ENCODE measurements at regions not wholly inside any gene's neighbourhood (a gene's known extent, or its start where the extent isn't known, plus 50 kb on each side); places are given as distances from the start of the nearest gene placed in this dataset.

- H3K79me2 ChIP-seq (ENCODE audit: control insufficient read depth, insufficient read depth, low read length) = no peaks in the 10 kb centered on the region
- Mint-ChIP-seq H3K27me3 (no peaks in the 10 kb centered on the region), H3K27ac (no peak overlapping the region), H3K4me1 (peaks cover 6% of the 10 kb centered on the region), H3K9me3 (ENCODE audit: insufficient read depth) (peaks cover 5% of the 10 kb centered on the region), H3K4me3 (no peak overlapping the region)
- no peaks in the 10 kb centered on the region for H3K27me3 ChIP-seq (replicated peaks in 1 of 4; ENCODE audit: control extremely low read depth in 1 of 4, control insufficient read depth in 3 of 4, insufficient read depth in 4 of 4, low read length in 3 of 4)
- H3K4me3 ChIP-seq (ENCODE audit: control extremely low read depth in 1 of 5, extremely low read depth in 1 of 5, insufficient read depth in 1 of 5, low read depth in 2 of 5, low read length in 4 of 5) = no peak overlapping the region
- peaks cover 4 to 9% (median 6%) of the 10 kb centered on the region in 3 donors for H3K9me3 ChIP-seq (ENCODE audit: control extremely low read depth in 1 of 3, control insufficient read depth in 2 of 3, insufficient read depth in 1 of 3, low read length in 2 of 3)
- TF ChIP-seq CTCF (IDR thresholded peaks at IDR 0.05) (no peak), EZH2 (IDR thresholded peaks at IDR 0.05; ENCODE audit: borderline replicate concordance, insufficient read depth, low read depth, low read length, poor library complexity, severe bottlenecking) (no peak)
- H3K4me2 ChIP-seq (replicated peaks; ENCODE audit: low read depth, low read length, poor library complexity, severe bottlenecking) = no peak overlapping the region
- no peak overlapping the region for H3K9ac ChIP-seq (ENCODE audit: low read length)
- H2AFZ ChIP-seq (ENCODE audit: insufficient read depth, low read depth, low read length, poor library complexity, severe bottlenecking) = no peak overlapping the region
- ChIA-PET CTCF (interaction anchor here (1.1 kb wide), 1 partner anchor 288 kb away, joined by 3 read pairs; no protein-coding TSS in a partner anchor), POLR2A (no interaction called here)
- no peaks in the 10 kb centered on the region for H4K20me1 ChIP-seq (ENCODE audit: control insufficient read depth, insufficient read depth, low read length, poor library complexity, severe bottlenecking)
- intact Hi-C loops (cut with micrococcal nuclease) = no loop called here
- WGBS (ENCODE audit: insufficient coverage) = no CpG with 5 or more reads among the region's 1 CpG
- H3K27ac ChIP-seq (ENCODE audit: low read length in 2 of 2) = no peak overlapping the region
- H3K36me3 ChIP-seq (replicated peaks in 1 of 2; ENCODE audit: control extremely low read depth in 1 of 2, control insufficient read depth in 1 of 2, extremely low read depth in 1 of 2, insufficient read depth in 2 of 2, low read length in 1 of 2) = no peaks in the 10 kb centered on the region
- H3K4me1 ChIP-seq (ENCODE audit: control insufficient read depth in 2 of 2, insufficient read depth in 2 of 2, low read length in 2 of 2) = no peaks in the 10 kb centered on the region
- ATAC-seq (ENCODE audit: low read depth) (no peak), DNase-seq (no peak)
Measured at GRCh38 chr4:38467296-38467695, 196.7 kb upstream of the KLF3 start.

- Histone ChIP-seq H2AFZ (ENCODE audit: insufficient read depth, low read depth, low read length, poor library complexity, severe bottlenecking) (no peak overlapping the region), H3K4me3 (ENCODE audit: control extremely low read depth in 1 of 5, extremely low read depth in 1 of 5, insufficient read depth in 1 of 5, low read depth in 2 of 5, low read length in 4 of 5) (no peak overlapping the region), H3K9me3 (ENCODE audit: control extremely low read depth in 1 of 3, control insufficient read depth in 2 of 3, insufficient read depth in 1 of 3, low read length in 2 of 3) (peaks cover 4 to 9% (median 6%) of the 10 kb centered on the region in 3 donors), H3K36me3 (replicated peaks in 1 of 2; ENCODE audit: control extremely low read depth in 1 of 2, control insufficient read depth in 1 of 2, extremely low read depth in 1 of 2, insufficient read depth in 2 of 2, low read length in 1 of 2) (no peaks in the 10 kb centered on the region), H4K20me1 (ENCODE audit: control insufficient read depth, insufficient read depth, low read length, poor library complexity, severe bottlenecking) (no peaks in the 10 kb centered on the region), H3K9ac (ENCODE audit: low read length) (no peak overlapping the region), H3K4me2 (replicated peaks; ENCODE audit: low read depth, low read length, poor library complexity, severe bottlenecking) (no peak overlapping the region), H3K27ac (ENCODE audit: low read length in 2 of 2) (no peak overlapping the region), H3K79me2 (ENCODE audit: control insufficient read depth, insufficient read depth, low read length) (no peaks in the 10 kb centered on the region), H3K27me3 (replicated peaks in 1 of 4; ENCODE audit: control extremely low read depth in 1 of 4, control insufficient read depth in 3 of 4, insufficient read depth in 4 of 4, low read length in 3 of 4) (no peaks in the 10 kb centered on the region), H3K4me1 (ENCODE audit: control insufficient read depth in 2 of 2, insufficient read depth in 2 of 2, low read length in 2 of 2) (no peaks in the 10 kb centered on the region)
- 100% methylated on average over 2 of the region's 3 CpGs for WGBS (ENCODE audit: insufficient coverage)
- H3K27me3 Mint-ChIP-seq = no peaks in the 10 kb centered on the region
- ChIA-PET POLR2A (no interaction called here), CTCF (no interaction called here)
- intact Hi-C loops (cut with micrococcal nuclease) = no loop called here
- H3K27ac Mint-ChIP-seq = no peak overlapping the region
- H3K4me1 Mint-ChIP-seq = peaks cover 6% of the 10 kb centered on the region
- no peak for TF ChIP-seq EZH2 (IDR thresholded peaks at IDR 0.05; ENCODE audit: borderline replicate concordance, insufficient read depth, low read depth, low read length, poor library complexity, severe bottlenecking)
- no peak for TF ChIP-seq CTCF (IDR thresholded peaks at IDR 0.05)
- no peak overlapping the region for H3K4me3 Mint-ChIP-seq
- ATAC-seq (ENCODE audit: low read depth) (no peak), DNase-seq (no peak)
- H3K9me3 Mint-ChIP-seq (ENCODE audit: insufficient read depth) = peaks cover 5% of the 10 kb centered on the region
Measured at GRCh38 chr4:38468339-38468866, 195.6 kb upstream of the KLF3 start.

Data from B cell (primary cell).